HCT116 (cell line): ENCODE measurements at regions not wholly inside any gene's neighbourhood (a gene's known extent, or its start where the extent isn't known, plus 50 kb on each side); places are given as distances from the start of the nearest gene placed in this dataset.

Experiments
- ATAC-seq: fragments of 200-7000 bp; cut with Tn5 transposase; 2 replicates; pipeline ENCODE4 v1.9.1; 2020; ENCODE audit warnings: mild to moderate bottlenecking, moderate library complexity
- BruUV-seq: library from RNA; stranded (reverse); fragments of 400-500 nt; replicated peaks from 2 replicates; lab custom pipeline; 2021; lab: Mats Ljungman, UMichigan
- CTCF ChIA-PET: fragments of 300-600 bp; sonication (Branson Sonifier 250); formaldehyde crosslinking; loops from one replicate; lab custom pipeline; 2021; ENCODE audit warnings: antibody characterized with exemption; lab: Charles Lee
- POLR2A ChIA-PET: fragments of 300-600, 350-600 bp; sonication (Branson Sonifier 250); formaldehyde crosslinking; loops from one replicate; lab custom pipeline; 2021; ENCODE audit warnings: antibody characterized with exemption; lab: Charles Lee
- RAD21 ChIA-PET, 2 experiments: fragments of 300-600 bp; sonication (Branson Sonifier 250); formaldehyde crosslinking; loops; one replicate each; lab custom pipeline; 2023; ENCODE audit warnings: low total read pairs in 2 of 2; ENCODE audit not compliant: uncharacterized antibody in 2 of 2, unreplicated experiment in 2 of 2, low non-redundant PET in 1 of 2; lab: Charles Lee
- DNase-seq: peaks from one replicate; pipeline ENCODE4 v3.0.0-alpha.2; 2010; ENCODE audit warnings: low read depth, low spot score
- H2AFZ ChIP-seq: fragments of 200-600 bp; shearing (Covaris generic), sonication (generic); 2 replicates; pipeline ENCODE4 v1.6.1; 2017; ENCODE audit warnings: low read depth, mixed run types, mixed read lengths, antibody characterized with exemption, low read length; ENCODE audit not compliant: poor library complexity, severe bottlenecking
- H3K27ac ChIP-seq: 2 replicates; pipeline ENCODE4 v1.5.1; 2012; ENCODE audit warnings: low read depth, low read length
- H3K27me3 ChIP-seq: fragments of 200-600 bp; sonication (generic); 2 replicates; pipeline ENCODE4 v1.6.1; 2016; ENCODE audit warnings: mixed run types, low read length, mixed read lengths; ENCODE audit not compliant: insufficient read depth
- H3K36me3 ChIP-seq, 2 experiments: fragments of 200-500 bp in 1 of 2; fragments of 200-600 bp in 1 of 2; sonication (Bioruptor generic) in 1 of 2; sonication (generic) in 1 of 2; 2 replicates each; pipeline versions ENCODE4 v1.5.1 to v1.6.1; 2014 to 2016; ENCODE audit warnings: low read length in 2 of 2, inconsistent platforms in 1 of 2, mixed read lengths in 1 of 2, mixed run types in 1 of 2; ENCODE audit not compliant: insufficient read depth in 2 of 2, control insufficient read depth in 1 of 2
- H3K4me1 ChIP-seq, 2 experiments: fragments of 200-600 bp in 1 of 2; sonication (generic) in 1 of 2; 2 replicates each; pipeline versions ENCODE4 v1.5.1 to v1.6.1; 2012 to 2017; ENCODE audit warnings: low read length in 2 of 2, inconsistent platforms in 1 of 2, mild to moderate bottlenecking in 1 of 2, mixed read lengths in 1 of 2, mixed run types in 1 of 2, moderate library complexity in 1 of 2; ENCODE audit not compliant: insufficient read depth in 2 of 2, control insufficient read depth in 1 of 2
- H3K4me2 ChIP-seq: fragments of 200-600 bp; sonication (generic); 2 replicates; pipeline ENCODE4 v1.6.1; 2017; ENCODE audit warnings: mixed run types, low read length, mixed read lengths
- H3K4me3 ChIP-seq, 2 experiments: fragments of 200-600 bp in 1 of 2; sonication (generic) in 1 of 2; replicated peaks in 1 of 2; 2 replicates each; pipeline ENCODE4 v1.5.1; 2011 to 2016; ENCODE audit warnings: low read length in 2 of 2, control low read depth in 1 of 2, low read depth in 1 of 2, mild to moderate bottlenecking in 1 of 2, mixed read lengths in 1 of 2, mixed run types in 1 of 2
- H3K79me2 ChIP-seq: fragments of 200-600 bp; sonication (generic); 2 replicates; pipeline ENCODE4 v1.6.1; 2017; ENCODE audit warnings: mild to moderate bottlenecking, mixed run types, low read length, moderate library complexity, mixed read lengths; ENCODE audit not compliant: insufficient read depth
- H3K9ac ChIP-seq: fragments of 200-600 bp; sonication (generic); 2 replicates; pipeline ENCODE4 v1.6.1; 2016; ENCODE audit warnings: low read length, mixed read lengths
- H3K9me2 ChIP-seq: fragments of 200-600 bp; sonication (generic), shearing (Covaris generic); 2 replicates; pipeline ENCODE4 v1.6.1; 2017; ENCODE audit warnings: mixed run types, mild to moderate bottlenecking, moderate library complexity; ENCODE audit not compliant: insufficient read depth
- H3K9me3 ChIP-seq, 2 experiments: fragments of 200-500 bp in 1 of 2; fragments of 200-600 bp in 1 of 2; sonication (Bioruptor generic) in 1 of 2; sonication (generic) in 1 of 2; 2 replicates each; pipeline ENCODE4 v1.6.1; 2014 to 2017; ENCODE audit warnings: low read length in 2 of 2, mixed read lengths in 2 of 2, inconsistent platforms in 1 of 2, low read depth in 1 of 2, mild to moderate bottlenecking in 1 of 2, mixed run types in 1 of 2, moderate library complexity in 1 of 2; ENCODE audit not compliant: control insufficient read depth in 1 of 2, insufficient read depth in 1 of 2
- H4K20me1 ChIP-seq: fragments of 200-600 bp; sonication (generic), shearing (Covaris generic); 2 replicates; pipeline ENCODE4 v1.6.1; 2017; ENCODE audit warnings: mixed run types, mild to moderate bottlenecking, moderate library complexity; ENCODE audit not compliant: insufficient read depth
- CBX3 ChIP-seq: IDR thresholded peaks from 2 replicates; pipeline ENCODE4 v1.6.1; 2012; ENCODE audit warnings: low read depth
- ELF1 ChIP-seq: IDR thresholded peaks from 2 replicates; pipeline ENCODE4 v1.6.1; 2012; ENCODE audit warnings: low read depth, borderline replicate concordance
- FOSL1 ChIP-seq: IDR thresholded peaks from 2 replicates; pipeline ENCODE4 v1.6.1; 2012; ENCODE audit warnings: low read depth
- JUND ChIP-seq: IDR thresholded peaks from 2 replicates; pipeline ENCODE4 v1.6.1; 2012
- POLR2A ChIP-seq: IDR thresholded peaks from 2 replicates; pipeline ENCODE4 v1.7.0; 2011; ENCODE audit warnings: borderline replicate concordance; ENCODE audit not compliant: insufficient read depth, insufficient read length; ENCODE audit errors: extremely low read depth
- POLR2AphosphoS5 ChIP-seq: IDR thresholded peaks from 2 replicates; pipeline ENCODE4 v1.6.1; 2011; ENCODE audit warnings: mild to moderate bottlenecking, low read depth, low read length, moderate library complexity
- RAD21 ChIP-seq: IDR thresholded peaks from 2 replicates; pipeline ENCODE4 v1.6.1; 2012; ENCODE audit warnings: low read depth, mild to moderate bottlenecking
- SIN3A ChIP-seq: IDR thresholded peaks from 2 replicates; pipeline ENCODE4 v1.6.1; 2012; ENCODE audit warnings: low read depth
- SP1 ChIP-seq: IDR thresholded peaks from 2 replicates; pipeline ENCODE4 v1.6.1; 2012; ENCODE audit warnings: low read depth
- YY1 ChIP-seq: IDR thresholded peaks from 2 replicates; pipeline ENCODE4 v1.6.1; 2011; ENCODE audit warnings: low read length, low read depth, moderate library complexity, mild to moderate bottlenecking; ENCODE audit not compliant: insufficient replicate concordance; ENCODE audit errors: extremely low read depth
- ZFX ChIP-seq: fragments of 450-650 bp; IDR thresholded peaks from 2 replicates; pipeline ENCODE4 v1.6.1; 2017
- intact Hi-C: fragments of 100-400 bp; cut with micrococcal nuclease; formaldehyde crosslinking; loops from 2 replicates; pipeline ENCODE4 v1.10.0; 2022
- TF ChIP-seq, protein P1 (sequence below): IDR thresholded peaks from 2 replicates; pipeline ENCODE4 v1.6.1; 2012
- TF ChIP-seq, protein P2 (sequence below), 3 experiments: fragments of 200-600 bp in 1 of 3; sonication (generic) in 1 of 3; IDR thresholded peaks in 2 of 3; conservative IDR thresholded peaks in 1 of 3; 2 replicates each; pipeline ENCODE4 v1.5.1; 2012 to 2017; ENCODE audit warnings: low read depth in 2 of 3, low read length in 2 of 3, antibody characterized with exemption in 1 of 3, borderline replicate concordance in 1 of 3, control low read depth in 1 of 3, mild to moderate bottlenecking in 1 of 3, mixed read lengths in 1 of 3, mixed run types in 1 of 3, moderate library complexity in 1 of 3; ENCODE audit not compliant: insufficient read depth in 1 of 3
- TF ChIP-seq, protein P3 (sequence below): IDR thresholded peaks from 2 replicates; pipeline ENCODE4 v1.6.1; 2012; ENCODE audit warnings: low read depth
- TF ChIP-seq, protein P4 (sequence below): IDR thresholded peaks from 2 replicates; pipeline ENCODE4 v1.6.1; 2012

DNA sequence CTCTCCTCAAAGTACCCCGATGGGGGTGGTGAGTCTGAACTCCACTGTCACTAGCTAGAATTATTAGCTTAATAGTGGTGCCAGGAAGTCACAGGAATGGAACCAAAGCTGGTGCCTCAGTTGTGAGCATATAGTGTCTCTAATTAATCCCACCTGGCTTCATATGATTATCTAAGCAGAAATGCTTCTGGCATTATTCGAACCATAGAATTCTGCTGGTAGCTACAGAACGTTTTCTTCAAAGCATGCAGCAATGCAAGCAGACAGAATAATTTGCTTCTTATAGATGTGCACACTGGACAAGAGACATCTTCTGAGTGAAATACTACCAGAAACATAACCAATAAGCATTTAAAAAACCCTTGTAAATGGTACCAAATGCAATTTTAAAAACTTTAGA lies 160.9 kb downstream of the IMPG2 start:
- BruUV-seq, result no TSS peak
- DNase-seq, result no peak
- H3K9ac ChIP-seq, result no peak overlapping the region
- H3K79me2 ChIP-seq, result no peaks in the 10 kb centered on the region
- no peaks in the 10 kb centered on the region for H3K4me1 ChIP-seq
- ATAC-seq, result no peak
- no peak overlapping the region for H3K4me3 ChIP-seq
- intact Hi-C loops, result no loop called here
- TF ChIP-seq SP1 (no peak), CBX3 (no peak), YY1 (no peak), POLR2AphosphoS5 (no peak), RAD21 (no peak), ZFX (no peak), JUND (no peak), FOSL1 (no peak), POLR2A (no peak), SIN3A (no peak), ELF1 (no peak)
- TF ChIP-seq, protein P1, sequence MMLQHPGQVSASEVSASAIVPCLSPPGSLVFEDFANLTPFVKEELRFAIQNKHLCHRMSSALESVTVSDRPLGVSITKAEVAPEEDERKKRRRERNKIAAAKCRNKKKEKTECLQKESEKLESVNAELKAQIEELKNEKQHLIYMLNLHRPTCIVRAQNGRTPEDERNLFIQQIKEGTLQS, result no peak
- TF ChIP-seq, protein P2, sequence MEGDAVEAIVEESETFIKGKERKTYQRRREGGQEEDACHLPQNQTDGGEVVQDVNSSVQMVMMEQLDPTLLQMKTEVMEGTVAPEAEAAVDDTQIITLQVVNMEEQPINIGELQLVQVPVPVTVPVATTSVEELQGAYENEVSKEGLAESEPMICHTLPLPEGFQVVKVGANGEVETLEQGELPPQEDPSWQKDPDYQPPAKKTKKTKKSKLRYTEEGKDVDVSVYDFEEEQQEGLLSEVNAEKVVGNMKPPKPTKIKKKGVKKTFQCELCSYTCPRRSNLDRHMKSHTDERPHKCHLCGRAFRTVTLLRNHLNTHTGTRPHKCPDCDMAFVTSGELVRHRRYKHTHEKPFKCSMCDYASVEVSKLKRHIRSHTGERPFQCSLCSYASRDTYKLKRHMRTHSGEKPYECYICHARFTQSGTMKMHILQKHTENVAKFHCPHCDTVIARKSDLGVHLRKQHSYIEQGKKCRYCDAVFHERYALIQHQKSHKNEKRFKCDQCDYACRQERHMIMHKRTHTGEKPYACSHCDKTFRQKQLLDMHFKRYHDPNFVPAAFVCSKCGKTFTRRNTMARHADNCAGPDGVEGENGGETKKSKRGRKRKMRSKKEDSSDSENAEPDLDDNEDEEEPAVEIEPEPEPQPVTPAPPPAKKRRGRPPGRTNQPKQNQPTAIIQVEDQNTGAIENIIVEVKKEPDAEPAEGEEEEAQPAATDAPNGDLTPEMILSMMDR (IDR thresholded peaks at IDR 0.05 in 2 of 3, conservative IDR thresholded peaks at IDR 0.05 in 1 of 3; ENCODE audit: borderline replicate concordance in 1 of 3, insufficient read depth in 1 of 3, low read depth in 2 of 3, low read length in 2 of 3), result no peak
- TF ChIP-seq, protein P3, sequence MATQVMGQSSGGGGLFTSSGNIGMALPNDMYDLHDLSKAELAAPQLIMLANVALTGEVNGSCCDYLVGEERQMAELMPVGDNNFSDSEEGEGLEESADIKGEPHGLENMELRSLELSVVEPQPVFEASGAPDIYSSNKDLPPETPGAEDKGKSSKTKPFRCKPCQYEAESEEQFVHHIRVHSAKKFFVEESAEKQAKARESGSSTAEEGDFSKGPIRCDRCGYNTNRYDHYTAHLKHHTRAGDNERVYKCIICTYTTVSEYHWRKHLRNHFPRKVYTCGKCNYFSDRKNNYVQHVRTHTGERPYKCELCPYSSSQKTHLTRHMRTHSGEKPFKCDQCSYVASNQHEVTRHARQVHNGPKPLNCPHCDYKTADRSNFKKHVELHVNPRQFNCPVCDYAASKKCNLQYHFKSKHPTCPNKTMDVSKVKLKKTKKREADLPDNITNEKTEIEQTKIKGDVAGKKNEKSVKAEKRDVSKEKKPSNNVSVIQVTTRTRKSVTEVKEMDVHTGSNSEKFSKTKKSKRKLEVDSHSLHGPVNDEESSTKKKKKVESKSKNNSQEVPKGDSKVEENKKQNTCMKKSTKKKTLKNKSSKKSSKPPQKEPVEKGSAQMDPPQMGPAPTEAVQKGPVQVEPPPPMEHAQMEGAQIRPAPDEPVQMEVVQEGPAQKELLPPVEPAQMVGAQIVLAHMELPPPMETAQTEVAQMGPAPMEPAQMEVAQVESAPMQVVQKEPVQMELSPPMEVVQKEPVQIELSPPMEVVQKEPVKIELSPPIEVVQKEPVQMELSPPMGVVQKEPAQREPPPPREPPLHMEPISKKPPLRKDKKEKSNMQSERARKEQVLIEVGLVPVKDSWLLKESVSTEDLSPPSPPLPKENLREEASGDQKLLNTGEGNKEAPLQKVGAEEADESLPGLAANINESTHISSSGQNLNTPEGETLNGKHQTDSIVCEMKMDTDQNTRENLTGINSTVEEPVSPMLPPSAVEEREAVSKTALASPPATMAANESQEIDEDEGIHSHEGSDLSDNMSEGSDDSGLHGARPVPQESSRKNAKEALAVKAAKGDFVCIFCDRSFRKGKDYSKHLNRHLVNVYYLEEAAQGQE, result no peak
- TF ChIP-seq, protein P4, sequence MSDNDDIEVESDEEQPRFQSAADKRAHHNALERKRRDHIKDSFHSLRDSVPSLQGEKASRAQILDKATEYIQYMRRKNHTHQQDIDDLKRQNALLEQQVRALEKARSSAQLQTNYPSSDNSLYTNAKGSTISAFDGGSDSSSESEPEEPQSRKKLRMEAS, result no peak
- H3K9me3 ChIP-seq, result no peaks in the 10 kb centered on the region
- H3K27ac ChIP-seq, result no peak overlapping the region
- ChIA-PET POLR2A (no interaction called here), CTCF (no interaction called here), RAD21 (no interaction called here)
- H3K27me3 ChIP-seq, result no peaks in the 10 kb centered on the region
- no peak overlapping the region for H3K4me2 ChIP-seq
- H4K20me1 ChIP-seq, result no peaks in the 10 kb centered on the region
- no peaks in the 10 kb centered on the region for H3K36me3 ChIP-seq
- H3K9me2 ChIP-seq, result no peaks in the 10 kb centered on the region
- H2AFZ ChIP-seq, result no peak overlapping the region
